IPS DF 4.7 (cell line): ENCODE measurements at regions not wholly inside any gene's neighbourhood (a gene's known extent, or its start where the extent isn't known, plus 50 kb on each side); places are given as distances from the start of the nearest gene placed in this dataset.

Experiments
- DNase-seq: peaks from one replicate; pipeline ENCODE4 v3.0.0-alpha.2; 2013; ENCODE audit warnings: low spot score; ENCODE audit errors: extremely low read depth

GRCh38 chr1:58890609-58891008, 106.8 kb upstream of the JUN start:
- no peak for DNase-seq

DNA sequence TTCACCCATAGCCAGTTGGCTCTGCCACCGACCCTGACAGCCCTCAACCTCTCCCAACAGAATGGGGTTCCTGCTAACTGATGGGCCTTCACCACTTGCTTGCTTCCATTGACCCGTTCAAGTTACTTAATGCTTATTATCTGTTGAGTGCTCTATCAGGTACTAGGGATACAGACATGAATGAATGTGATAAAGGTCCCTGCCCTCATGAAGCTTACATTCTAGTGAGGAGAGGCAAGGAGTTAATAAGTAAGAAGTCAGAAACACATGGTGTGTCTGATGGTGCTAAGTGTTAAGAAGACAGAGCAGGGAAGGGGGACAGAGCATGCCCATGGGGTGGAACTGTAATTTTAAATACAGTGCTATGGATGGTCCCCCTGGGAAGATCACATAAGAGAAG, 107.5 kb upstream of the JUN start:
- DNase-seq: no peak

DNA sequence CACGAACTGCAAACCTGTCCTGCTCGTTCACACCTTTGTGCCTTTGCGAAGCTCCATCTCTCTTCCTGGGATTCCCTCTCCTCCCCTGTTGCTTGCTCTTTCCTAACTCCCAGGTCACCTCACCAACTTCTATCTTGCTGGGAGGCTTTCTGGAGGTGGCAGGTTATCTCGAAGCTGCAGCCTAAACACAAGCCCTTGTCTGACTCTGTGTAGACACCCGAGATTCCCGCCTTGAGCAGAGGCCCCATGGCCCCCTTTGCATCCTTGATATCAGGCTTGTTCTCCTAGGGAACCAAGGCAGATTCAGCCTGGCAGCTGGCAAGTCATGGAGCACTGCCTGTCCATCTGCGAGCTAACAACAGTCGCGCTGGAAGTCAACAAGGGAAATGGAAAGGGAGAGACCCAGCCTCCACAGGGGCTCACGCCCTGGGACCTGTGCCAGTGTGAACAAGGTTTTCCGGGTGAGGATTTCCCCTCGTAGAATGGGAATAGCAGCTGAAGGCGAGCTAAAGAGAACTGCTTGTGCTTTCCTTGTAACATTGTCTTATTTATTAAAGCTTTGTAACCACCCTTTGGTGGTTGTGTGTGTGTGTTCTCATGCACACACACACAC, 109.5 kb upstream of the JUN start:
- DNase-seq: no peak

DNA sequence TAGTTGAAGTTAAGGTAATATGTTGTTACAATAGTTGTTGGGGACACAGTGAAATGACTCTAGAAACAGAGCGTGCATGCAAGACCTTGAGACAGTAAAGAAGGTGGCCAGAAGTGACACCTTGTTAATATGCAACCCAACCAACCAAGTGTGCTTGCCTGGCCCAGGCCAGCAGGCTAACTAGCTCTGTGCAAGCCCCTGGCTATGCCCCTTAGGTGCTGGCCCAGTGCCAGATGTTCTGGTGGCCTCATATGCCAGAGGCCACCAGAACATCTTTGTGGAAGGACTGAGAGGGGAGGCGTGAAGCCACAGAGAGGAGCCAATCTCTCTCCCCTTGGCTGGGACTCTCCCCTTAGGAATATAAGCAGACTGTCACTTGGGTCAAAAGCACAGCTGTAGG, 111.2 kb upstream of the JUN start:
- DNase-seq: no peak

DNA sequence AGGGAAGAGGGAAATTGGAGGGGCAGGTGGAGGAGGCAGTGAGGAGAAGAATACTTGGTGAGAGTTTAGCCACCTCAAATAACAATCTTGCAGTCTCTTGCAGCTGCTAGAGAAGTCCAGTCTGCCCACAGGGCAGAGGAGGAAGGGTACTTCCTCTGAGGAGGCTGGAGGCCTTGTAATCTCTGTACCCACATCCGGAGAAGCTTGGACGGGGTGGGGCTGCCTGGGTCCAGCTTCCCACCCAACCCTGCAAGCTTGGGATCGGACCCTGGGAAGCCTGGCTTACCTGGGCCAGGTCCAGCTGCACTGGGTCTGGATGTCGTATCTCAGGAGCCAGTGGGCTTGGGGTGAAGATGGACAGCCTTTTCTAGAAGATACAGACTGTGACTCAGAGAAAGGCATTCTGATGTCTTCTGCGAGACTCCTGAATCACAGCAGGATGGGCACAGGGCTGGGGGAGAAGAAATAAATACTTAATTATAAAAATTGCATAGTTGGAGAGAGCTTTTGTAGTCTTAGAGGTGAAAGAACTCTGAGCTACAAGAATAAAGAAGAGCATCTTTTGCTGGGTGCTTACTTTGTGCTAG, 111.8 kb upstream of the JUN start:
- DNase-seq: no peak

DNA sequence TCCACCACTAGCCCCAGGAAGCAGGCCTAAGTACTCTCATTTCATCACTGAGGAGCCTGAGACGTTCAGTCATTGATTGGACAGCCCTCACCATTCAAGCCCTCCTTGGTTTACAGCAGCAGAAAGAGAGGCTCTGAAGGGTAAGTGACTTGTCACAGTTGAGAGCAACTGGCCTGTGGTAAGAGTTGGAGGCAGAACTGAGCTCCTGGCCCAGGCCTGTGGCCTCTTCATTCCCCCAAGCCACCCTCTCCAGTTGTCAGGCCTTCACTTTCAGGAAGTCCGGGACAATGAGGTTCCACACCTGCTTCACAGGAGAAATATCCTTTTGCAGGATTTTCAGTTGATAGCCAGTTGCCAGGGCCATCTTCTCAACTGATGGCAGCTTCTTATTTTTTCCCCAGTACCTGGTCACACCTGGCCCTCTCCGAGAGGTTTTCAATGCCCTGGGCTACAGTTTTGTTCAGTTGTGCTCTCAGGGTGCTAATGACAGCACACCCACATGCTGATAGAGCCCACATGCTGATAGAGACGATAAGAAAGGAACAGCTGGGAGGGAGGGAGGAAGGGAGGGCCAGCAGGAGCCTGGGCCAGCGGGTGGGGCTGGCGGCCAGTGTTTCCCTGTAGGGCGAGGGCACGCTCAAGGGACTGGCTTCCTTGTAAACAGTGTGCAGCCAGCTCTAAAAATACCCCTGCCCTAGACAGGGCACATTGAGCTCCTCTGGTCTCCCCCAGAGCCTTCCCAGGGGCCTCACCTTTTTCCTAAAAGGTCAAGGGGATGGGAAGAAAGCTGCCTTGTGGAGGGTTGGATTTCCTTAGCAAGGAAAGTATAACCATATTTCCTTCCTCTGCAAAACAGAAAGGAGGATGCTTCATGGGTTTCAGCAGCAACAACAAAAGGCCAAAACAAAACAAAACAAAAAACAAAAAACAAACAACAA, 112.7 kb upstream of the JUN start:
- DNase-seq: no peak

GRCh38 chr1:58898739-58899586, 115.1 kb upstream of the JUN start:
- DNase-seq: no peak

DNA sequence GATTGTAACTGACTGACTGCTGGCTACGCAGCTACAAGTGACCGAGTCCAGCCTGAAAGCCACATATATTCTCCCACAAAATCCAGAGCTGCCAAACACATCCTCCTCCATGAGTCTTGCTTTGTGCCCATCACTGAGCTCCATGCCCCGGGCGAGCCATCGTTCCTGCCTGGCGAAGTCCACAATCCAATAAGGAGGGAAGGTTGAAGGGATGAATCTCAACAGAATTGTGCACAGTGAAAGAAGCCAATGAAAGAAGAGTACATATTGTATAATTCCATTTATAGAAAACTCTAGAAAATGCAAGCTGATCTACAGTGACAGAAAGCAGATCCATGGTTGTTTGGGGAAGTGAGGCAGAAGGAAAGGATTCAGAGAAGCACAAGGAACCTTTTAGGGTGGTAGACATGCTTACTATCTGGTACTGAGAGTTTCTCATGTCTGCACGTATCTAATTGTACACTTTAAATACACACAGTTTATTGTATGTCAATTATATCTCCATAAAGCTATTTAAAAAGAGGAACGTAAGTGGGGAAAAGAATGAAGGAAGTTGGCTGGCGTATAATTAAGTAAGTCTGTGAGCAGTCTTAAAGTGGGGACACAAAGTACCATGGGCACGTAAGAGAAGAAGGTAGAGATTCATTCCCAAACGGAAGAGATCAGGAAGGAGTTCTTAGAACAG, 115.9 kb upstream of the JUN start:
- no peak for DNase-seq

DNA sequence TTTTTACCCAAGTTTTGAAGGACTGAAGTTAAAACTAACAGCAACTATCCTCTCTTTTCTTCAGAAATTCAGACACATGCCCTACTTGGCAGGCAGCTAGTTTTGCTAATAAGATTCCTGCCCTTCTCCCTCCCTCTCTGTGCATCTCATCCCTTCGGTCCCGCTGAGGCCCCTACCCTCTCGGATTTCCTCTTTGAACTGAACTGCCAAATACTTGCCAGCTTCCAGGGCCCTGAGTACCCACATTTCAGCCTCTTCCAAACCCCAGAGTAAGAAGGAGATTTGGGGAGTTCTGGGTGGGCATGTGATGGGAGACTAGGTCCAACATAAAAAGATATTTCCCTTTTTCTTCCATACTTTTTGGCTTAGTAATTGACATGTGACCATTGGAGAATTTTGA, 116.5 kb upstream of the JUN start:
- no peak for DNase-seq

DNA sequence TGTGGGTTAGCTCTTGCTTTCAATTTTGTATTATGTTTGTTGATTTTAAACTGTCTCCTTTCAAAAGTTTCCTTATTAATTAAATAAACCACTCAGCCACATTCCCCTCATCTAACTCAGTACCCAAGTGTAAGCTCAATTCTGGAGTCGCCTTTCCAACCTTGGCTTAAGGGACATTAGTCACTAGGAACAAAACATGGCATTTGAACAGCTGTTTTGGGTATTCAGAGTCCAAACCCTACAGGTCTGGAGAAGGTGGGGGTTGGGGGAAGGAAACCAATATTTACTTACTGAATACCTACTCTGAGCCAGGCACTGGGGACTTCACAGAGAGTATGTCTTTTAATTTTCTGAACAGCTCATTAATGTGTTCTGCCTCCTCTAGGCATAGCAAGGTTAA, 117.2 kb upstream of the JUN start:
- DNase-seq: no peak

GRCh38 chr1:58902830-58903513, 119.1 kb upstream of the JUN start:
- no peak for DNase-seq

GRCh38 chr1:58903514-58904298, 119.9 kb upstream of the JUN start:
- DNase-seq: no peak

GRCh38 chr1:58904299-58905125, 120.7 kb upstream of the JUN start:
- no peak for DNase-seq

DNA sequence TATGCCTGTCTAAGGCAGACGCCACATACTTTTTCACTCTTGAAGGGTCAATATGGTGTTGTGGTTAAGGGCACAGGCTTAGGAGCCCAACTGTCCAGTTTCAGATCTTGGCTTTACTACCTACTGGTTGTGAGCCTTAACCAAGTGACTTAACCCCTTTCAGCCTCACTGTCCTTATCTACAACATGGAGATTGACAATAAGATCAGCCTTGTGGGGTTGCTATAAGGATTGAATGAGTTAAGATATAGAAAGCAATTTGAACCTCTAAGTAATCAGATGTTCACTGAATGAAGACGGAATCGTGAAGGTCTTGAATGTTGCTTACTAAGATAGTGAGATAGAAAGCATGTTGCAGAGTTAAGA, 121.3 kb upstream of the JUN start:
- no peak for DNase-seq

DNA sequence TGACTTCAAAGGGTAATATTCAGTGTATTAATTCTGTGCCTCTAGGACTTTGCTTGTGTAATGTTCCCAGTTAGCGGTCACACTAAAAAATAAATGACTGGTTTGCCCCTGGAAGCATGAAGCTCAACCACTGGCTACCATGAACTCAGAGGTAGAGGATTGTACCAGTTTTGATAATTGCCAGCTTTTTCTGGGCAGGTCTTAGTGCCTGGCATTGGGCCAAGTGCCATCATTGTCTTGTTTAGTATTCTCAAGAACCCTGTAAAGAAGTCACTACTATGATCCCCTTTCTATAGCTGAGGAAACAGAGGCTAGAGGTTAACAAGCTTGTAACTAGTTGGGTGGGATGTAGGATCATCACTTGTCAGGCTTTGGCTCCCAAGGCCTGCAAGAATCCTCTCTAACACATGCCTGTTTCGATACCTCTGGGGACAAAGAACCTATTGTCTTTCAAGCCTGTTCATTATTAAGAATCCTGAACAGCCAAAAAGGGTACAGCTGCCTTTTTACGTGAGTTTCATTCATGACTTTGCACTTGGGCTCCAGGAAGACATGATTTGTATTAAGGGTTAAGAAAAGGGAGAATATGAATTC, 121.9 kb upstream of the JUN start:
- DNase-seq: no peak

DNA sequence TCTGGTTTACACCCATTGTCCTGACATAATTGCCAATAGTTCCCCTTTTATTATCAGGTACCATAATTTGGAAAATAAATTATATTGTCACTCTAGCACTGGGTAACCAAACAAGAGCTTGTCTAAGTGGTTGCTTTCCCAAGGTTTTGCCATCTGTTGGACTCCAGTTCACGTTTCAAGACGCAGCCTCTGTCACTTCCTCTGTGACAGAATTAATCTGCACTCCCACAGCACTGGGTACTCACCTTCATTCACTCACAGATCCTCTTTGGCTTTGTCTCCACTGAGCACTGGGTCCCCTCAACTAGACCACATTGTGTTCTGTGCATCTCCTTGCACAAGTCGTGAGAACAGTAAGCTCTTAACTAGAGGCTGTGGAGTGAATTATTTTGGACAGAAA, 123.6 kb upstream of the JUN start:
- no peak for DNase-seq

- no peak for DNase-seq
These were observed 125.0 kb upstream of the JUN start for GRCh38 chr1:58908561-58909560.
